Motor neuron (in vitro differentiated cells): ENCODE measurements at regions not wholly inside any gene's neighbourhood (a gene's known extent, or its start where the extent isn't known, plus 50 kb on each side); places are given as distances from the start of the nearest gene placed in this dataset.

Experiments used
- ATAC-seq, 8 experiments: fragments of 200-7000 bp; cut with Tn5 transposase; replicated peaks in 6 of 8; 2 replicates each; pipeline ENCODE4 v1.8.0; 2021; ENCODE audit warnings: mild to moderate bottlenecking in 8 of 8, moderate library complexity in 8 of 8
- H3K27ac ChIP-seq, 2 donors: fragments of 250-450 bp; sonication (Bioruptor Pico); 2 replicates each; pipeline ENCODE4 v1.9.0; 2021; ENCODE audit warnings: antibody characterized with exemption in 2 of 2, mild to moderate bottlenecking in 2 of 2, moderate library complexity in 1 of 2
- H3K4me1 ChIP-seq, 2 donors: fragments of 250-450 bp; sonication (Bioruptor Pico); replicated peaks in 1 of 2; 2 replicates each; pipeline ENCODE4 v1.6.1; 2021; ENCODE audit warnings: antibody characterized with exemption in 2 of 2, mild to moderate bottlenecking in 2 of 2, moderate library complexity in 1 of 2
- H3K4me3 ChIP-seq, 5 donors: fragments of 250-450 bp; sonication (Bioruptor Pico); 2 replicates each; pipeline ENCODE4 v1.9.0; 2021; ENCODE audit warnings: antibody characterized with exemption in 5 of 5, mild to moderate bottlenecking in 5 of 5, moderate library complexity in 4 of 5
- WGBS, 10 experiments: fragments of 450-650 bp; shearing (Covaris generic); methylation state at CpG; one replicate each; pipeline ENCODE4 v1.0.0; 2022; 5-methylcytosine and 5-hydroxymethylcytosine counted together
- in situ Hi-C, 9 experiments: fragments of 400-800 bp; cut with MboI; loops; one replicate each; pipeline ENCODE4 v1.15.0; 2021; ENCODE audit warnings: low sequenced_read_pairs in 9 of 9, low pct_unique_long_range_greater_than_20kb in 2 of 9; ENCODE audit not compliant: unreplicated experiment in 9 of 9

DNA sequence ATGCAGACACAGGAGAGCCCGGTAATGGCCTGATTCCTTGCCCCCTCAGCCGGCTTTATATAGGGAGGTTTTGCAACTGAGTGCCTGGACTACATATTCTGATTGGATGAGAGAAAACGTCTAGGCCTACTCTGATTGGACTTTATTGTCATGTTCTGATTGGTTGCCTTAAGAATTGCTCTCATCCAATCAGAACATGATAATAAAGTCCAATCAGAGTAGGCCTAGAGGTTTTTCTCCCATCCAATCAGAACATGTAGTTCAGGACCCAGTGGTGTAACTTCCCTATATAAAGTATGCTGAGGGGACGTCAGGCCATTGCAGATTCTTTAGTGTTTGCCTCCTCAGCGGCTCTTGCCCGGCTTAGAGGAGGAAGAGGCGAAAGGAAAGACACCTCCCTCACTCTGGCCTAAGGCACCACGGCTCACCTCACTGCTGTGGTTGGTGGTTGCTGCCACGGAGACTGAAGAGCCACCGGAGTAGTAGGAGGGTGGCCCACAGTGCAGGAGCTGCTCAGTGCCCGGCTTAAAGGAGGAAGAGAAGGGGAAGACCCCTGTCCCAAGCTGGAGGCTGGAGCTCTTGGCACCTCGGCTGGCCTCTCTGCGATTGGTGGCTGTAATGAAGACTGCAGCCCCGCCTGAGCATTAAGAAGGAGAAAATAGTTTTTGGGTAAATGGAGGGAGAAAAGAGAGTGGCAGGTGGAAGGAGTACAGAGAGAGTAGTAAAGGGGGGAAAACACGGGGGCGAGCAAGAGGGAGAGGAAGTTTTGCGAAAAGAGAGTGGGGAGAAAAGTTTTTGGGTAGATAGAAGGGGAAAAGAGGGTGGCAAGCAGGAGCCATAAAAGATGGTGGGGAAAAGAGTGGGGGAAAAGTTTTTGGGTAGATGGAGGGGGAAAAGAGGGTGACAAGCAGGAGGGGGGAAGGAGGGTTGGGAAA is 116.7 kb upstream of the SERPIND1 start:
- in situ Hi-C loops = loop anchor here in 1 of 9 experiments (25.0 kb wide), 1 partner anchor 95 kb away; no protein-coding TSS in a partner anchor
- peak in 3 of 8 experiments; percentile 22 to 46 (median 31) for ATAC-seq
- 35 to 95% (median 80%) methylated on average over 2 to 12 of the region's 17 CpGs for WGBS, 10 experiments
- Histone ChIP-seq H3K4me1 (no peaks in the 10 kb centered on the region), H3K27ac (no peak overlapping the region), H3K4me3 (no peak overlapping the region)
